HCT116 (cell line): ENCODE measurements at regions not wholly inside any gene's neighbourhood (a gene's known extent, or its start where the extent isn't known, plus 50 kb on each side); places are given as distances from the start of the nearest gene placed in this dataset.

Experiments used
- ATAC-seq: fragments of 200-7000 bp; cut with Tn5 transposase; 2 replicates; pipeline ENCODE4 v1.9.1; 2020; ENCODE audit warnings: mild to moderate bottlenecking, moderate library complexity
- BruUV-seq: library from RNA; stranded (reverse); fragments of 400-500 nt; replicated peaks from 2 replicates; lab custom pipeline; 2021; lab: Mats Ljungman, UMichigan
- CTCF ChIA-PET: fragments of 300-600 bp; sonication (Branson Sonifier 250); formaldehyde crosslinking; loops from one replicate; lab custom pipeline; 2021; ENCODE audit warnings: antibody characterized with exemption; lab: Charles Lee
- POLR2A ChIA-PET: fragments of 300-600, 350-600 bp; sonication (Branson Sonifier 250); formaldehyde crosslinking; loops from one replicate; lab custom pipeline; 2021; ENCODE audit warnings: antibody characterized with exemption; lab: Charles Lee
- RAD21 ChIA-PET, 2 experiments: fragments of 300-600 bp; sonication (Branson Sonifier 250); formaldehyde crosslinking; loops; one replicate each; lab custom pipeline; 2023; ENCODE audit warnings: low total read pairs in 2 of 2; ENCODE audit not compliant: uncharacterized antibody in 2 of 2, unreplicated experiment in 2 of 2, low non-redundant PET in 1 of 2; lab: Charles Lee
- DNase-seq: peaks from one replicate; pipeline ENCODE4 v3.0.0-alpha.2; 2010; ENCODE audit warnings: low read depth, low spot score
- H2AFZ ChIP-seq: fragments of 200-600 bp; shearing (Covaris generic), sonication (generic); 2 replicates; pipeline ENCODE4 v1.6.1; 2017; ENCODE audit warnings: low read depth, mixed run types, mixed read lengths, antibody characterized with exemption, low read length; ENCODE audit not compliant: poor library complexity, severe bottlenecking
- H3K27ac ChIP-seq: 2 replicates; pipeline ENCODE4 v1.5.1; 2012; ENCODE audit warnings: low read depth, low read length
- H3K27me3 ChIP-seq: fragments of 200-600 bp; sonication (generic); 2 replicates; pipeline ENCODE4 v1.6.1; 2016; ENCODE audit warnings: mixed run types, low read length, mixed read lengths; ENCODE audit not compliant: insufficient read depth
- H3K36me3 ChIP-seq, 2 experiments: fragments of 200-500 bp in 1 of 2; fragments of 200-600 bp in 1 of 2; sonication (Bioruptor generic) in 1 of 2; sonication (generic) in 1 of 2; 2 replicates each; pipeline versions ENCODE4 v1.5.1 to v1.6.1; 2014 to 2016; ENCODE audit warnings: low read length in 2 of 2, inconsistent platforms in 1 of 2, mixed read lengths in 1 of 2, mixed run types in 1 of 2; ENCODE audit not compliant: insufficient read depth in 2 of 2, control insufficient read depth in 1 of 2
- H3K4me1 ChIP-seq, 2 experiments: fragments of 200-600 bp in 1 of 2; sonication (generic) in 1 of 2; 2 replicates each; pipeline versions ENCODE4 v1.5.1 to v1.6.1; 2012 to 2017; ENCODE audit warnings: low read length in 2 of 2, inconsistent platforms in 1 of 2, mild to moderate bottlenecking in 1 of 2, mixed read lengths in 1 of 2, mixed run types in 1 of 2, moderate library complexity in 1 of 2; ENCODE audit not compliant: insufficient read depth in 2 of 2, control insufficient read depth in 1 of 2
- H3K4me2 ChIP-seq: fragments of 200-600 bp; sonication (generic); 2 replicates; pipeline ENCODE4 v1.6.1; 2017; ENCODE audit warnings: mixed run types, low read length, mixed read lengths
- H3K4me3 ChIP-seq, 2 experiments: fragments of 200-600 bp in 1 of 2; sonication (generic) in 1 of 2; replicated peaks in 1 of 2; 2 replicates each; pipeline ENCODE4 v1.5.1; 2011 to 2016; ENCODE audit warnings: low read length in 2 of 2, control low read depth in 1 of 2, low read depth in 1 of 2, mild to moderate bottlenecking in 1 of 2, mixed read lengths in 1 of 2, mixed run types in 1 of 2
- H3K79me2 ChIP-seq: fragments of 200-600 bp; sonication (generic); 2 replicates; pipeline ENCODE4 v1.6.1; 2017; ENCODE audit warnings: mild to moderate bottlenecking, mixed run types, low read length, moderate library complexity, mixed read lengths; ENCODE audit not compliant: insufficient read depth
- H3K9ac ChIP-seq: fragments of 200-600 bp; sonication (generic); 2 replicates; pipeline ENCODE4 v1.6.1; 2016; ENCODE audit warnings: low read length, mixed read lengths
- H3K9me2 ChIP-seq: fragments of 200-600 bp; sonication (generic), shearing (Covaris generic); 2 replicates; pipeline ENCODE4 v1.6.1; 2017; ENCODE audit warnings: mixed run types, mild to moderate bottlenecking, moderate library complexity; ENCODE audit not compliant: insufficient read depth
- H3K9me3 ChIP-seq, 2 experiments: fragments of 200-500 bp in 1 of 2; fragments of 200-600 bp in 1 of 2; sonication (Bioruptor generic) in 1 of 2; sonication (generic) in 1 of 2; 2 replicates each; pipeline ENCODE4 v1.6.1; 2014 to 2017; ENCODE audit warnings: low read length in 2 of 2, mixed read lengths in 2 of 2, inconsistent platforms in 1 of 2, low read depth in 1 of 2, mild to moderate bottlenecking in 1 of 2, mixed run types in 1 of 2, moderate library complexity in 1 of 2; ENCODE audit not compliant: control insufficient read depth in 1 of 2, insufficient read depth in 1 of 2
- H4K20me1 ChIP-seq: fragments of 200-600 bp; sonication (generic), shearing (Covaris generic); 2 replicates; pipeline ENCODE4 v1.6.1; 2017; ENCODE audit warnings: mixed run types, mild to moderate bottlenecking, moderate library complexity; ENCODE audit not compliant: insufficient read depth
- ATF3 ChIP-seq: IDR thresholded peaks from 2 replicates; pipeline ENCODE4 v1.6.1; 2012
- CEBPB ChIP-seq: IDR thresholded peaks from 2 replicates; pipeline ENCODE4 v1.6.1; 2012; ENCODE audit warnings: low read depth
- ELF1 ChIP-seq: IDR thresholded peaks from 2 replicates; pipeline ENCODE4 v1.6.1; 2012; ENCODE audit warnings: low read depth, borderline replicate concordance
- REST ChIP-seq: IDR thresholded peaks from 2 replicates; pipeline ENCODE4 v1.6.1; 2012; ENCODE audit warnings: low read depth
- intact Hi-C: fragments of 100-400 bp; cut with micrococcal nuclease; formaldehyde crosslinking; loops from 2 replicates; pipeline ENCODE4 v1.10.0; 2022
- TF ChIP-seq, protein P1 (sequence below): IDR thresholded peaks from 2 replicates; pipeline ENCODE4 v1.6.1; 2012

DNA sequence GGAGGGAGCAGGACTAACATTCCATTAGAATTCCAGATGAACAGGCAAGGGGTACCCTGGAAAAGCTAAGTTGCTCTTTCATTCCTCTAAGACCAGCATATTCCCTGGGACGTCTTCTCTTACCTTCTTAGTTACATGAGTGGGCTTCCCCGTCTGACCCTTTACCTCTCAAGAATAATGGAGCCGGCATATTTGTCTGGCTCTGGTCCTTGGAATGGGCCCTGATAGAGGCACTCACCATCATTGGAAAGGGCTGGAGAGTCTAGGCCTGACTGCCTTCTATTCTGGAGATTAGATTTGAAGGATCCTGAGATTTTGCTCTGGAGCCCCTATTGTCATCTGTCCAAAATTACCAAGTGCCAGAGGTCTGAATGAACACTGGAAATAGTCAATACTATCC is 347.5 kb downstream of the MYCN start:
- Histone ChIP-seq H3K9ac (no peak overlapping the region), H3K27me3 (peaks cover 21% of the 10 kb centered on the region; the same call in 1 of the 2 replicates), H3K4me3 (no peak overlapping the region), H4K20me1 (no peaks in the 10 kb centered on the region), H3K4me1 (no peaks in the 10 kb centered on the region), H3K27ac (no peak overlapping the region), H3K79me2 (no peaks in the 10 kb centered on the region), H3K9me2 (no peaks in the 10 kb centered on the region), H2AFZ (no peak overlapping the region), H3K9me3 (no peaks in the 10 kb centered on the region), H3K36me3 (no peaks in the 10 kb centered on the region), H3K4me2 (no peak overlapping the region)
- DNase-seq (no peak), ATAC-seq (no peak)
- TF ChIP-seq CEBPB, result no peak
- POLR2A ChIA-PET, result no interaction called here
- CTCF ChIA-PET, result no interaction called here
- no TSS peak for BruUV-seq
- RAD21 ChIA-PET, result no interaction called here
- intact Hi-C loops, result no loop called here

DNA sequence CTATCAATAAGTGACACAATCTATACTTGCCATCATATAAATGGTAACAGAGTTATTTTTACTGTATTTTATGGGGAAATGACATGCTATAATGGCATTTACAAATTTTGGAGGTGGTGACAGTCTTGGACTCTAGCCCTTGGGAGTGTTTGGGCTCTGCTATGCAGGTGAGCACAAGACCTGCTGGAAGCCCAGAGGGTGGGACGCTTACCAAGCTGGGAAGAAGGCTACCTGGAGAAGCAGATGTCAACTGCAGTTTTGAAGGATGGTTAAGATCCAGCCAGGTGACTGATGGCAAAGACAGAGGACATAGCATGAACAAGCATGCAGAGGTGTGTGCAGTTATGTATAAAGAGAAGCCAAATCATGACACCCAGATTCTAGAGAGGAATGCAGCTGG is 346.9 kb downstream of the MYCN start:
- Histone ChIP-seq H3K9ac (no peak overlapping the region), H3K4me1 (no peaks in the 10 kb centered on the region), H3K9me2 (no peaks in the 10 kb centered on the region), H4K20me1 (no peaks in the 10 kb centered on the region), H3K27me3 (peaks cover 21% of the 10 kb centered on the region; the same call in 1 of the 2 replicates), H3K36me3 (no peaks in the 10 kb centered on the region), H3K9me3 (no peaks in the 10 kb centered on the region), H3K27ac (no peak overlapping the region), H3K79me2 (no peaks in the 10 kb centered on the region), H3K4me3 (no peak overlapping the region), H3K4me2 (no peak overlapping the region), H2AFZ (no peak overlapping the region)
- ChIA-PET POLR2A (no interaction called here), RAD21 (no interaction called here), CTCF (no interaction called here)
- BruUV-seq, result no TSS peak
- ATAC-seq (no peak), DNase-seq (no peak)
- TF ChIP-seq ATF3 (no peak), REST (no peak), ELF1 (no peak)
- TF ChIP-seq, protein P1, sequence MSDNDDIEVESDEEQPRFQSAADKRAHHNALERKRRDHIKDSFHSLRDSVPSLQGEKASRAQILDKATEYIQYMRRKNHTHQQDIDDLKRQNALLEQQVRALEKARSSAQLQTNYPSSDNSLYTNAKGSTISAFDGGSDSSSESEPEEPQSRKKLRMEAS, result no peak
- intact Hi-C loops, result no loop called here
